Bronchial epithelial cell (primary cell): ENCODE measurements at regions not wholly inside any gene's neighbourhood (a gene's known extent, or its start where the extent isn't known, plus 50 kb on each side); places are given as distances from the start of the nearest gene placed in this dataset.

Experiments used
- DNase-seq: peaks from one replicate; pipeline ENCODE4 v3.0.0-alpha.2; 2010; ENCODE audit warnings: low read depth
- FAIRE-seq: peaks from 2 replicates; lab custom pipeline; 2011; peaks lifted over from hg19 to GRCh38; lab: Jason Lieb, UNC
- H3K27me3 ChIP-seq: 2 replicates; pipeline ENCODE4 v1.5.1; 2011; ENCODE audit warnings: low read length; ENCODE audit not compliant: control insufficient read depth, insufficient read depth
- H3K36me3 ChIP-seq: 2 replicates; pipeline ENCODE4 v1.5.1; 2011; ENCODE audit warnings: low read length; ENCODE audit not compliant: control insufficient read depth, insufficient read depth
- H3K4me3 ChIP-seq: 2 replicates; pipeline ENCODE4 v1.5.1; 2011; ENCODE audit warnings: mild to moderate bottlenecking, low read depth, low read length, control low read depth
- CTCF ChIP-seq: IDR thresholded peaks from 2 replicates; pipeline ENCODE4 v1.5.1; 2011; ENCODE audit warnings: mild to moderate bottlenecking, moderate library complexity, low read length, control low read depth, inconsistent platforms; ENCODE audit not compliant: insufficient read depth, severe bottlenecking

GRCh38 chr2:105580870-105581554 is 163.7 kb upstream of the NCK2 start:
- no peak for DNase-seq
- no peaks in the 10 kb centered on the region for H3K36me3 ChIP-seq
- no peak overlapping the region for H3K4me3 ChIP-seq
- TF ChIP-seq CTCF, result no peak
- no peak for FAIRE-seq
- no peaks in the 10 kb centered on the region for H3K27me3 ChIP-seq

- TF ChIP-seq CTCF, result no peak
- Histone ChIP-seq H3K4me3 (no peak overlapping the region), H3K36me3 (no peaks in the 10 kb centered on the region), H3K27me3 (peaks cover 1% of the 10 kb centered on the region)
- FAIRE-seq (no peak), DNase-seq (no peak)
Observed at GRCh38 chr2:105580216-105580615, 164.5 kb upstream of the NCK2 start.

DNA sequence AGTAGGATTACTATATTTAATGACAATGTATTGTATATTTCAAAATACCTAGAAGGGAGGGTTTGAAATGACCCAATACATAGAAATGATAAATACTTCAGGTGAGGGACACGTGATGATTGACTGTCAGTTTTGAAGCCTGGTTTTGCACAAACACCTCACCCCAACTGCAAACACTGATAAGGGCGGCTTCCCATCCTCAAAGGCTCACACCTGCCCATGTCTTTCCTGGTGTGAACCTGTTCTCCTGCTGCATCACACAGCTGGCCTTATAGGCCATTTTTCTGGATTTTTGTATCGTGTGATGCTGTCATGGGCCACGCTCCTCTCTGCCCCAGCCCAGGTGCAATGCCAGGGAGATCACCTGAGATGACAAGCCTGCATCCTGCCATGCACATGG is 166.5 kb upstream of the NCK2 start:
- peaks cover 3% of the 10 kb centered on the region for H3K27me3 ChIP-seq
- no peak for TF ChIP-seq CTCF
- no peaks in the 10 kb centered on the region for H3K36me3 ChIP-seq
- H3K4me3 ChIP-seq, result no peak overlapping the region
- DNase-seq (no peak), FAIRE-seq (no peak)

GRCh38 chr2:105577762-105578161 is 166.9 kb upstream of the NCK2 start:
- TF ChIP-seq CTCF, result no peak
- Histone ChIP-seq H3K36me3 (no peaks in the 10 kb centered on the region), H3K27me3 (peaks cover 3% of the 10 kb centered on the region), H3K4me3 (no peak overlapping the region)
- DNase-seq (no peak), FAIRE-seq (no peak)

DNA sequence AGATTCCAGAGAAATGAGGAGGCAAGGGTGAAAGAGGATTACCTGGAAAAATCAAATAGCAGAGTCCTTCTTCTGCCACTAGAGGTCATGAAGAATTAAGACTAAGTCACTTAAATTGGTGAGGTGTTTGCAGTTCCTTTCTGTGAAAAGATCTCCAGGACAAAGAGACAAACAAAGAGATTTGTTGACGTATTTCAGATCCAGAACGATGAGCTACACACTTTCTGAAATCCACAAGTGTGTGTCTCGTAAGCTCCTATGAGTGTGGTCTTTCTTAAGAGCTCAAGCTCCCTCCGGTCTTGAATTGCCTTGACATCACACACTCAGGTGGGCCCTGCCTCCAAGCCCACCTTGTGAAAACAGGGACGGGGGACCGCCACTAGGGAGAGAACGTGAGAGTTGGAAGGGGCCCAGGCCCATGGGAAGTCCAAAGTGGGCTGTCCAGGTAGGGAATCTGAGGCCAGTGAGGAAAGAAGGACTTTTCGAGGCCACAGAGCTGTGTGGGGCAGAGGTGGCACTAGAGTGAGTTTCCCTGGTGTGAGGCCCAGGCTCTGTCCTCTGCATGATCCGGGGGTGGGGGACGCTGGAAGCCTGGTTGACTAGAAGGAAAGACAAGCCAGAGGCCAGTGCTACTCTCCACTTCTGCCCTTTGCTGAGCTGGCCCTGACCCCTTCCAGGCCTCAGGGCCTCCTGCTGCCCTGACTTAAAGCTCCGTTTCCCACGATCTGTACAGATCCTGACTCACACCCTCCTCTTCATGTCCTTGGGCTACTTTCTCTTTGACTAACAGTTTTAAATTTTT is 168.1 kb upstream of the NCK2 start:
- peak; percentile 73 for DNase-seq
- peaks cover 6% of the 10 kb centered on the region for H3K27me3 ChIP-seq
- FAIRE-seq, result no peak
- H3K4me3 ChIP-seq, result no peak overlapping the region
- peak; percentile 58 for TF ChIP-seq CTCF
- no peaks in the 10 kb centered on the region for H3K36me3 ChIP-seq
